Stimulated activated naive CD8-positive, alpha-beta T cell treated with anti-CD3 and anti-CD28 coated beads, Interleukin-15, Interleukin-2, amounts not matched to agents 100 ng/mL and 50 ng/mL, for 24 hours (primary cell): ENCODE measurements at regions not wholly inside any gene's neighbourhood (a gene's known extent, or its start where the extent isn't known, plus 50 kb on each side); places are given as distances from the start of the nearest gene placed in this dataset.
"Not testable (repeated sequence)": the region's sequence is repeated elsewhere in the genome, so short reads cannot be mapped to it uniquely, and the experiment has no call there.

Experiments
- H3K27ac Mint-ChIP-seq: one replicate; pipeline ENCODE4 v1.8.0; 2021; ENCODE audit warnings: mild to moderate bottlenecking, mixed read lengths
- H3K27me3 Mint-ChIP-seq: one replicate; pipeline ENCODE4 v1.8.0; 2021; ENCODE audit warnings: mixed read lengths
- H3K36me3 Mint-ChIP-seq: one replicate; pipeline ENCODE4 v1.8.0; 2021; ENCODE audit warnings: low read depth, mixed read lengths
- H3K4me1 Mint-ChIP-seq: one replicate; pipeline ENCODE4 v1.8.0; 2021; ENCODE audit warnings: low read depth, mixed read lengths
- H3K4me3 Mint-ChIP-seq: one replicate; pipeline ENCODE4 v1.8.0; 2021; ENCODE audit warnings: mild to moderate bottlenecking, mixed read lengths
- H3K9me3 Mint-ChIP-seq: one replicate; pipeline ENCODE4 v1.8.0; 2021; ENCODE audit warnings: mixed read lengths

DNA sequence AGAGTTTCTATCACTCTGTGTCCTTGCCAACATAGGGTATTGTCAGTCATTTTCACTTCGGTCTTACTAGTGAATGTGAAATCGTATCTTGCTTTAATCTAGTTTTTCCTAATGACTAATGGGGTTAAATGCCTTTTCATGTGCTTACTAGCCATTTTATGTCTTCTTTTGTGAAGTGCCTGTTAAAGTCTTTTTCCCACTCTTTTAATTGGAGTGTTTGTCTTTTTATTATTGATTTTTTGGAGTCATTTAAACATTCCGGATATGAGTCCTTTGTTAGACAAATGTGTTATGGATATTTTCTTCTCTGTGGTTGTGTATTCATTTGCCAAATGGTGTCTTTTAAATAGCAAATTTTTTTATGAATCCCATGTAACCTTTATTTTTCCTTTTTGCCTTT is 194.6 kb downstream of the CDH26 start:
- no peaks in the 10 kb centered on the region for H3K9me3 Mint-ChIP-seq

DNA sequence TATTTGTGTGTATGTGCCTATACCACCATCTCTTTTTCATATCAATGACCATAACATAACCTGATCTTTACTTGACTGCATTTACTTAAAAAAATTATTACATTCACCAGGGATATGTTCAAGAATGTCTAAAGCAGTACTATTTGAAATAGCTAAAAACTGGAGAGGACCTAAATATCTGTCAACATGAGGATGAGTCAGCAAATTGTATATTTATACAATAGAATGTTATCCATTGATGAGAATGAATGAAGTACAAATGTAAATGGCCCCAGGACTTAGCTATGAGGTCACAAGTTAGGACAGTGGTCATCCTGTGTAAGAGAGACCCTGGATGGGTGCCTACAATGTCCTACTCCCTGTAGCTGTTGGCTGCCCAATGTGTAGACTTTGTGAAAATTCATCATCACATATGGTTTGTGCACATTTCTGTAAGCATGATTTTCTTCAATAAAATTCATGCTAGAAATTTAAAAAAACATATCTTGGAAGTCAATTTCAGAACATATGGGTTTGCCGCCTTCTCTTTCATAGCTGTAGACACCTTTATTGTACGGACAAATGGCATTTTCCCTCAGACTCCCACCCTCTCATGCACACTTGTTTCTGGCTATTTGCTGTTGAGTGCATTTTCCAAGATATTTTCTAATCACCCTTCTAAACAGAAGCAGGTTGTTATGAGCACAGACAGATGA is 202.4 kb downstream of the CDH26 start:
- no peaks in the 10 kb centered on the region for H3K36me3 Mint-ChIP-seq
- no peaks in the 10 kb centered on the region for H3K9me3 Mint-ChIP-seq
- H3K4me1 Mint-ChIP-seq = no peaks in the 10 kb centered on the region

More for the DNA sequence above, 194.6 kb downstream of the CDH26 start:
- Mint-ChIP-seq H3K36me3 (no peaks in the 10 kb centered on the region), H3K4me3 (no peak overlapping the region), H3K27me3 (peaks cover 6% of the 10 kb centered on the region), H3K27ac (no peak overlapping the region), H3K4me1 (no peaks in the 10 kb centered on the region)

DNA sequence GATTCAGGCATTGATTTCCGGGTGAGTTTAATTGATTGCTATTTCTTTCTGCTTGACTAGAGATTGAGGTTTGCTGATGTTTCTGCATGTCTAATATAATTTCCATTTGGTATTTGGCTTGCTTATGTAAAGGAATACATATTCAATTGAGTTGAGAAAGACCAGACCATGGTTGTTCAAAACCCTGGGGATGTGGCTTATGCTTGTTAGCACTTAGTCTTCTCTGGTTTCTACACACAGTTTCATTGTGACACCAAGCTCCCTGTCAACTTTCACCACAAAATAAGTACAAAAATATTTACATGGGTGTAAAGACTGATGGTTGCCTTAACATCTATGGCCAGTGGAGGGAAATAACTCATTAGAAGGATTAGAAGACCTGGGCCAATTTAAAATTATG is 209.6 kb downstream of the CDH26 start:
- H3K27me3 Mint-ChIP-seq = peaks cover 3% of the 10 kb centered on the region
- H3K9me3 Mint-ChIP-seq = no peaks in the 10 kb centered on the region
- H3K36me3 Mint-ChIP-seq = no peaks in the 10 kb centered on the region
- H3K27ac Mint-ChIP-seq = no peak overlapping the region
- no peak overlapping the region for H3K4me3 Mint-ChIP-seq
- no peaks in the 10 kb centered on the region for H3K4me1 Mint-ChIP-seq

More for the DNA sequence above, 202.4 kb downstream of the CDH26 start:
- Mint-ChIP-seq H3K27me3 (peaks cover 13% of the 10 kb centered on the region), H3K27ac (no peak overlapping the region), H3K4me3 (no peak overlapping the region)

DNA sequence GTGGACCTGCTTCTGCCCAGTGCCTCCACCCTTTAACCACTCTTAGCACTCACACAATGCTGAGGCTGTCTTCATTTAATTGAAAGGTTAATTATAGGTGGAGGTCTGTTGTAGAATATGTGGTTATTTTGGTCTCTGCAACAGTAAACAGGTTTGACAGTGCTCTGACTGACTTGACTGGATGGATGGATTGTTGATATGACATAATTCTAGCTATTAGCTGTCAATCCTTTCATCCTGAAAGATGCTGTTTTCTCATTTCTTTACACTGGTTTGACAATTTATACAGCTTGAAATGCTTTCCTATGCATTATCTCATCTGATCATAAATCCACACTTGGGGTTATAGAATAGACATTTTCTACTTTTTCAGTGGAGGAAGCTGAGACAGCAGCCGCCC is 210.7 kb downstream of the CDH26 start:
- no peak overlapping the region for H3K4me3 Mint-ChIP-seq
- no peaks in the 10 kb centered on the region for H3K36me3 Mint-ChIP-seq
- no peak overlapping the region for H3K27ac Mint-ChIP-seq
- H3K27me3 Mint-ChIP-seq = peaks cover 3% of the 10 kb centered on the region
- no peaks in the 10 kb centered on the region for H3K9me3 Mint-ChIP-seq
- no peaks in the 10 kb centered on the region for H3K4me1 Mint-ChIP-seq

DNA sequence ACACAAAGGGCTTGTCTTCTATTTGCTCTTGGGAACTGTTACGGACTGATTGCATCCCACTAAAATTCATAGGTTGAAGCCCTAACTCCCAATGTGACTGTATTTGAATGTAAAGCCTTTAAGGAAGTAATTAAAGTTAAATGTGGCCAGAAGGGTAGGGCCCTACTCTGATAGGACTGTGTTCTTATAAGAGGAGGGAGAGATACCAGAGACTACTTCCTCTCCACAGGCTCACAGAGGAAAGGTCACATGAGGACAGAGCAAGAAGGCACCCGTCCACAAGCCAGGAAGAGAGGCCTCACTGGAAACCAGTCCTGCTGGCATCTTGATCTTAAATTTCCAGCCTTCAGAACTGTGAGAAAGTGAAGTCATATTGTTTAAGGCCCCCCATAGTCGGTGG is 211.9 kb downstream of the CDH26 start:
- Mint-ChIP-seq H3K9me3 (peaks cover under 1% of the 10 kb centered on the region), H3K4me3 (no peak overlapping the region), H3K27ac (no peak overlapping the region), H3K36me3 (no peaks in the 10 kb centered on the region), H3K27me3 (peaks cover 3% of the 10 kb centered on the region), H3K4me1 (no peaks in the 10 kb centered on the region)

DNA sequence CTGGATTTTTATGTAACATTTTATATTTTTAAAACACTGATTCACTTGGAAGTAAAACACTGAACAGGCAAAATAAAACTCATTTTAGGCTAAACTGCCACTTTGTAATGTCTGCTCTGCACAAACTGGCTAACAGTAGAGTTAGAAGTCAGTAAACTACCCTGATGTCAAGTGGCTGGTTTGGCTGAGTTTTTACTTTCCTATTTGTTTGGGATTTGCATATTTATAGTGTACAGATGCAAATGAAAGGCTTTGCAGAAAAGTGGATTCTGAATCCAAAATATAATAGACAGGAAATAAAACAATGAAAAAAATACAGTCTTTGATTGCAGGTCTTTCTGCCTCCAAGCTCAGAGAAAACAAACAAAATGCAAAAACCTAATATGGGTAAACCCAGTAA is 213.1 kb downstream of the CDH26 start:
- Mint-ChIP-seq H3K9me3 (peaks cover 8% of the 10 kb centered on the region), H3K27ac (no peak overlapping the region), H3K36me3 (no peaks in the 10 kb centered on the region), H3K27me3 (peaks cover 3% of the 10 kb centered on the region), H3K4me3 (no peak overlapping the region), H3K4me1 (no peaks in the 10 kb centered on the region)

DNA sequence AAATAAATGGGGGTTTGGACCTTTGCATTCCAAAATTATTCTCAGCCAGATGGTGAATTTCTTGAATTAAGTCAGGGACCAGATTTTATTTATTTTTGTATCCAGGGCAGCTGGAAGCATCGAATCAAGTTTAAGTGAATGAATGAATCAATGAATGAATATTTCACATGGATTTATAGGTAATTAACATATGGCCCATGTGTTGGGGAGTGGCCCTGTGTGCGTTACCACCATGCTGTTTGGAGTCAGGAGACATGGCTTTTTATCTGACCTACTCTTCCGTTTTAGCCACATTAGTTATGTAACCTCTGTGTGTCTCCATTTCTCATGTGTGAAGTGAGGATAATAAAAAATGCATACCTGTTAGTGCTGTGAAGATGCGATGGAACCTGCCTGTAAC is 213.5 kb downstream of the CDH26 start:
- Mint-ChIP-seq H3K27ac (no peak overlapping the region), H3K9me3 (peaks cover 8% of the 10 kb centered on the region), H3K27me3 (peaks cover 3% of the 10 kb centered on the region), H3K36me3 (no peaks in the 10 kb centered on the region), H3K4me3 (no peak overlapping the region), H3K4me1 (no peaks in the 10 kb centered on the region)

DNA sequence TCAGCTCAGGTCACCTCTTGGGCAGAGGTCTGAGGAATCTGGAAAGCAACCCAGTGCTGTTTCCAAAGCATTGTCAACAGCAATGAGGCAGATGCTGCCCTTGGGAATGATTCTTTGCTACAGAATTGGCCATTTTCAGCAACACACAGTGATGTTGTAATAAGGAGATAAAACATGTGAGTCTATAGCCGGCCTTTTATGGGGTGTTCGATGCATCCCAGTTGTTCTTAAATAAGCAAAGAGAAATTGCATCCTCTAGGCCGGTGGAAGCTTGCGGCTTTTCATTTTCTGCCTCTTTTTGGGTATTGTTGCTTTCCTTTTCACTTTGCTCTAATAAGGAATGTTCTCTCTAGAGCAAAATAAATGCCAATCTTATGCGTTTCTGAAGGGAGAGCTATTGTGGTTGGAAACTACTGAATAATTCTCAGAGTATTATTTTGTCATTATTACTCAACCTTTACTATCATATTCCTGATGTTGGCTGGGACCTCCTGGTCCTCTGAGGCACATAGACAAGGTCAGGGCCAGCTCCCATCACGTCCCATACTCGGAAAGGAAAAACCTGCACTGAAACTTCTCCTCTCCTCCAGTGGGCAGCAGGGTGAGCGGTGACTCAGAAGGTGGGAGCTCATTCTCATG is 214.2 kb downstream of the CDH26 start:
- Mint-ChIP-seq H3K27ac (no peak overlapping the region), H3K4me3 (no peak overlapping the region), H3K36me3 (no peaks in the 10 kb centered on the region), H3K9me3 (peaks cover 8% of the 10 kb centered on the region), H3K27me3 (peaks cover 3% of the 10 kb centered on the region), H3K4me1 (no peaks in the 10 kb centered on the region)

DNA sequence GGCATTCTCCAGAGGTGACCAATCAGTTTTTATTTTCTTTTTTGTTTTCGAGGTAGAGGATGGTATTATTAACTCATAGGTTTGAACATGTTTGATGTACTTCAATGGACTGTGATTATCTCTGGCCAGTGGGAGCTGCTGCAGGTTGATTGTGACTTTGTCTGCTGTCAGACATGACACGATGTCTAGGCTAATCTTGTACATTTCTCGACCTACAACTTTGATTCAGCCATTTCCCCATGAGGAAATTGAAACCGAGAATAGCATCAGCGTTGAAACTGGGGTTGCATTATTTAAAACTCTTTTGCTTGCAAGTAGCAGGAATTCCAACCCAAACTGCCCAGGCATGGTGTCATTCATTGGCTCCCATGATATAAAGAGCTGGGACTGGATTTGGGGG is 218.9 kb downstream of the CDH26 start:
- H3K4me1 Mint-ChIP-seq = no peaks in the 10 kb centered on the region
- no peaks in the 10 kb centered on the region for H3K36me3 Mint-ChIP-seq
- no peak overlapping the region for H3K4me3 Mint-ChIP-seq
- H3K9me3 Mint-ChIP-seq = peaks cover 8% of the 10 kb centered on the region
- no peak overlapping the region for H3K27ac Mint-ChIP-seq
- peaks cover 3% of the 10 kb centered on the region for H3K27me3 Mint-ChIP-seq

DNA sequence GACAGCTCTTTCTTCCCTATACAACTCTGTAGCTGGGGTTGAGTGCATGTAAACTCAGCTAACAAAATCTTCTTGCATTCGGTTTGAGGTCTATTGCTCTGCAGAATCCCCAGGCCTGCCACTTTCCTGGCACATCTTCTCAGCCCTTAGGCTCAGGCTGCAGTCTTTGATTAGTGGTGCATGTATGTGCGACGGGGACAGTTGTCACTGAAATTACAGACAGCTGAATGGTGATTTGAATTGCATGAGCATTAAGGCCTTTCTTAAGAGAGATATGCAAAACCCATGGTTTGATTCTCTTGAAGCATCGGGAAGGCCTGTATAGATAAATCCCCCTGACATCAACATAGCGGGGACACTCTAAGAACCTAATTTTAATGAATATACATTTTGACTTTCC is 222.8 kb downstream of the CDH26 start:
- Mint-ChIP-seq H3K27ac (no peak overlapping the region), H3K4me3 (no peak overlapping the region), H3K4me1 (no peaks in the 10 kb centered on the region), H3K27me3 (no peaks in the 10 kb centered on the region), H3K9me3 (peaks cover 5% of the 10 kb centered on the region), H3K36me3 (no peaks in the 10 kb centered on the region)

DNA sequence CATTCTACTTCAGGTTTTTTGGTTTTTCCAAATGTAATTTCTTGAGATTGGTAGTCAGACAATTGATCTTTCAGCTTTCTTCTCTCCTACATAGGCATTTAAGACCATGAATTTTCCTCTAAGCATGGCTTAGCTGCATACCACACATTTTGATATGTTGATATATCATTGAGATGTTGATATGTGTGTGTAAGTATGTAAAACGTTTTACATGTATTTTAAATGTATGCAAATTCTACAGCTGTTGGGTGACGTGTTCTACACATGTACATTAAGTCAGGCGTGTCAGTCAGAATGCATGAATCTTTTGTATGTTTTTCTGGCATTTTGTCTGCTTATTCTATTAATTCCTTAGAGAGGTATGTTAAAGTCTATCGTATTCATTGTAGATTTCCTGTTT is 228.2 kb downstream of the CDH26 start:
- no peak overlapping the region for H3K27ac Mint-ChIP-seq
- H3K4me3 Mint-ChIP-seq = no peak overlapping the region
- H3K27me3 Mint-ChIP-seq = no peaks in the 10 kb centered on the region
- no peaks in the 10 kb centered on the region for H3K36me3 Mint-ChIP-seq
- H3K9me3 Mint-ChIP-seq = peaks cover 5% of the 10 kb centered on the region
- H3K4me1 Mint-ChIP-seq = no peaks in the 10 kb centered on the region

DNA sequence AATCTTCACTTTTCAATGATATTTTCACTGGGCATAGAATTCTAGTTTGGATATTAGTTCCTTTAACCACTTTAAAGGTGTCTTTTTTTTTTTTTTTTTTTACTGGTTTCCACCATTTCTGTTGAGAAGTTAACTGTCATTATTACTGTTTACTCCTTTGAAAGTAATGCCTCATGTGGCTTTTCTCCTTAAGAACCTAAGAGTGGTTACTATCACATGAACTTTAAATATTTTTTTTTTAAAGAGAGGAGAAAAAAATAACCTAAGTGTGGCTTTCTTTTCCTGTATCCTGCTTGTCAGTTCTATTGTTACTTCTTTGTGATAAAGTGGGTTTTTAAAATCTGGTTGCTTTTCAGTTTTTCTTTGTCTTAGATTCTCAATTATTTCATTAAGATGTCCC is 229.5 kb downstream of the CDH26 start:
- Mint-ChIP-seq H3K9me3 (peaks cover 5% of the 10 kb centered on the region), H3K4me3 (no peak overlapping the region)

DNA sequence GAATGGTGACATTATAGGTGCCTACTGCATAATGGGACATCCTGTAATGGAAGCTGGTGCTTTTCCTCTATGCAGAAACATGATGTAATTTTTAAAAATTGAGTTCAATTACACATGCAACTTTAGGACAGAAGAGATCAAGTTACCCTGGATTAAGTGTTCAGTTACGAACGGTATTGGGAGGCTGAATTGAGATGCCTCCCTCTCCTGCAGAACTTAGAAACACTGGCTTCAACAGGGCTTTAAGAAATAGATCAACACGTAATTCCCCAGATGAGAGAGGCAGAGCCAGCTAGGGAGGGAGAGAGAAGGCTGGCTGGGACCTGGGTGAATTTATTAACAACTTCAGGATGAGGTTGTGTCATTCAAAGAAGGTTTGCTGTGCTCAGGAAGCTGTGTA is 232.8 kb downstream of the CDH26 start:
- H3K27me3 Mint-ChIP-seq = no peaks in the 10 kb centered on the region
- H3K36me3 Mint-ChIP-seq = no peaks in the 10 kb centered on the region
- no peaks in the 10 kb centered on the region for H3K9me3 Mint-ChIP-seq
- H3K4me3 Mint-ChIP-seq = no peak overlapping the region
- no peaks in the 10 kb centered on the region for H3K4me1 Mint-ChIP-seq
- no peak overlapping the region for H3K27ac Mint-ChIP-seq

More for the DNA sequence above, 229.5 kb downstream of the CDH26 start:
- no peaks in the 10 kb centered on the region for H3K27me3 Mint-ChIP-seq
- no peak overlapping the region for H3K27ac Mint-ChIP-seq
- no peaks in the 10 kb centered on the region for H3K36me3 Mint-ChIP-seq
- no peaks in the 10 kb centered on the region for H3K4me1 Mint-ChIP-seq

DNA sequence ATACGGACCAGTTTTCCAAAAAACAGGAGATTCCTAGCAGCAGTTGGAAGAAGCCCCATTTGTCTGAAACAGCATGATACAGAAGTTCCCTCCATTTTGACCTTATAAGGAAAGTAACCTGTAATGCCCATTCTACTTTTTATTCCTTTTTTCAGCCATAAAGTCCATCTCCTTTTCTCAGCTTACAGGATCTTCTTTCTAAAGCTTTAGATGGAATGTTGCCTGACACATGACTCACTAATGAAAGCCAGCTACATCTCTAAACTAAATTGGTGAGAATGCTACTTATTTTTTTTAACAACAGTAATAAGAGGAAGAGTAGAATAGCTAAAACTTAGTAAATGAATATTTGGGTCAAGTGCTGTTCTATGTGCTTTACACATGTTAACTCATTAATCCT is 234.1 kb downstream of the CDH26 start:
- H3K36me3 Mint-ChIP-seq = no peaks in the 10 kb centered on the region
- no peaks in the 10 kb centered on the region for H3K9me3 Mint-ChIP-seq
- no peak overlapping the region for H3K4me3 Mint-ChIP-seq
- H3K27me3 Mint-ChIP-seq = no peaks in the 10 kb centered on the region
- H3K27ac Mint-ChIP-seq = no peak overlapping the region
- H3K4me1 Mint-ChIP-seq = no peaks in the 10 kb centered on the region

DNA sequence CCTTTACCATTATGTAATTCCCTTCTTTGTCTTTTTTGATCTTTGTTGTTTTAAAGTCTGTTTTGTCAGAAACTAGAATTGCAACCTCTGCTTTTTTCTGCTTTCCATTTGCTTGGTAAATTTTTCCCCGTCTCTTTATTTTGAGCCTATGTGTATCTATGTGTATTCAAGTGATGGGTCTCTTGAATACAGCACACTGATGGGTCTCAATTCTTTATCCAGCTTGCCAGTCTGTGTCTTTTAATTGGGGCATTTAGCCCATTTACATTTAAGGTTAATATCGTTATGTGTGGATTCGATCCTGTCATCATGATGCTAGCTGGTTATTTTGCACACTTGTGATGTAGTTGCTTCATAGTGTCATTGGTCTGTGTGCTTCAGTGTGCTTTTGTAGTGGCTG is 240.9 kb downstream of the CDH26 start:
- H3K4me1 Mint-ChIP-seq, H3K4me3 Mint-ChIP-seq, H3K27ac Mint-ChIP-seq, H3K27me3 Mint-ChIP-seq, H3K36me3 Mint-ChIP-seq: not testable (repeated sequence)
- H3K9me3 Mint-ChIP-seq = peaks cover 12% of the 10 kb centered on the region

DNA sequence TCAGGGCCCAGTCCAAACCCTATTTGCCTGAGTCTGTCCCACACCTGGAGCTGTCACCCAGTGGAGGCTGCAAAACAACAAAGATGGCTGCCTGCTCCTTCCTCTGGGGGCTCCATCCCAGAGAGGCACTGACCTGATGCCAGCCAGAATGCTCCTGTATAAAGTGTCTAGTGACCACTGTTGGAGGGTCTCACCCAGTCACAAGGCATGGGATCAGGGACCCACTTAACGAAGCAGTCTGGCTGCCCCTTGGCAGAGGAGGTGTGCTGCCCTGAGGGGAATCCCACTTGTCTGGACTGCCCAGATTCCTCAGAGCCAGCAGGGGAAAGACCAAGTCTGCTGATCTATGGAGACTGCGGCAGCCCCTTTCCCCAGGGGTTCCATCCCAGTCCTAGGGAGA is 241.6 kb downstream of the CDH26 start:
- peaks cover 8% of the 10 kb centered on the region for H3K27me3 Mint-ChIP-seq
- peaks cover 12% of the 10 kb centered on the region for H3K9me3 Mint-ChIP-seq
- no peak overlapping the region for H3K4me3 Mint-ChIP-seq
- H3K4me1 Mint-ChIP-seq = no peaks in the 10 kb centered on the region
- H3K36me3 Mint-ChIP-seq = no peaks in the 10 kb centered on the region
- H3K27ac Mint-ChIP-seq = no peak overlapping the region
